HepG2 (cell line): ENCODE measurements at regions not wholly inside any gene's neighbourhood (a gene's known extent, or its start where the extent isn't known, plus 50 kb on each side); places are given as distances from the start of the nearest gene placed in this dataset.

ENCODE experiments used
- ATAC-seq: fragments of 200-7000 bp; cut with Tn5 transposase; 3 replicates; pipeline ENCODE4 v1.9.1; 2020; ENCODE audit warnings: mild to moderate bottlenecking, moderate library complexity
- BruUV-seq: library from RNA; stranded (reverse); fragments of 400-500 nt; replicated peaks from 2 replicates; lab custom pipeline; 2021; lab: Mats Ljungman, UMichigan
- CTCF ChIA-PET: fragments of 300-600 bp; formaldehyde crosslinking; extraction: SDS; loops from one replicate; lab custom pipeline; 2021; ENCODE audit warnings: low total read pairs, inconsistent platforms, low intra/inter-chr PET ratio; lab: Yijun Ruan, JAX
- POLR2A ChIA-PET: fragments of 350-600 bp; sonication (Branson Sonifier 250); formaldehyde crosslinking; loops from one replicate; lab custom pipeline; 2020; ENCODE audit warnings: antibody characterized with exemption, inconsistent platforms; lab: Yijun Ruan, JAX
- DNase-seq: peaks from one replicate; pipeline ENCODE4 v3.0.0-alpha.2; 2015; ENCODE audit warnings: low spot score
- FAIRE-seq: peaks from 3 replicates; lab custom pipeline; 2011; peaks lifted over from hg19 to GRCh38; lab: Jason Lieb, UNC
- H2AFZ ChIP-seq: one replicate; pipeline ENCODE4 v1.6.1; 2011; ENCODE audit warnings: low read length, inconsistent platforms
- H3K27ac ChIP-seq: fragments of 300-600 bp; 3 replicates; pipeline ENCODE4 v1.8.0; 2011; ENCODE audit warnings: mixed run types, mild to moderate bottlenecking, mixed read lengths, low read length, inconsistent platforms; ENCODE audit not compliant: insufficient read depth; ENCODE audit errors: extremely low read length
- H3K27me3 ChIP-seq, 2 experiments: fragments of 200-600 bp in 1 of 2; 2 replicates in 1 of 2; 3 replicates in 1 of 2; pipeline versions ENCODE4 v1.6.0 to v1.8.0; 2011; ENCODE audit warnings: low read length in 2 of 2, mild to moderate bottlenecking in 2 of 2, moderate library complexity in 2 of 2, inconsistent platforms in 1 of 2; ENCODE audit not compliant: insufficient read depth in 2 of 2, control insufficient read depth in 1 of 2
- H3K36me3 ChIP-seq, 2 experiments: fragments of 200-600 bp in 1 of 2; replicated peaks in 1 of 2; 2 replicates in 1 of 2; 3 replicates in 1 of 2; pipeline versions ENCODE4 v1.5.1 to v1.8.0; 2011; ENCODE audit warnings: low read length in 2 of 2, inconsistent platforms in 1 of 2; ENCODE audit not compliant: insufficient read depth in 2 of 2, control insufficient read depth in 1 of 2
- H3K4me1 ChIP-seq: 2 replicates; pipeline ENCODE4 v1.5.1; 2012; ENCODE audit warnings: low read length, inconsistent platforms; ENCODE audit not compliant: insufficient read depth
- H3K4me2 ChIP-seq: 2 replicates; pipeline ENCODE4 v1.6.0; 2011; ENCODE audit warnings: low read depth, low read length, inconsistent platforms
- H3K4me3 ChIP-seq, 3 experiments: fragments of 200-600 bp in 1 of 3; sonication (generic), shearing (Covaris generic) in 1 of 3; replicated peaks in 1 of 3; 2 replicates each; pipeline ENCODE4 v1.5.1; 2011 to 2016; ENCODE audit warnings: low read length in 3 of 3, inconsistent platforms in 2 of 3, low read depth in 2 of 3, mild to moderate bottlenecking in 2 of 3, control low read depth in 1 of 3, mixed read lengths in 1 of 3; ENCODE audit not compliant: insufficient read depth in 1 of 3
- H3K79me2 ChIP-seq: one replicate; pipeline ENCODE4 v1.6.1; 2011; ENCODE audit warnings: low read length, inconsistent platforms; ENCODE audit not compliant: insufficient read depth
- H3K9ac ChIP-seq: 2 replicates; pipeline ENCODE4 v1.6.0; 2011; ENCODE audit warnings: mild to moderate bottlenecking, low read depth, low read length, inconsistent platforms; ENCODE audit not compliant: insufficient read depth
- H3K9me3 ChIP-seq: 2 replicates; pipeline ENCODE4 v1.5.1; 2012; ENCODE audit warnings: mild to moderate bottlenecking, low read length
- H4K20me1 ChIP-seq: 2 replicates; pipeline ENCODE4 v1.6.0; 2011; ENCODE audit warnings: inconsistent platforms, mild to moderate bottlenecking, low read length, moderate library complexity; ENCODE audit not compliant: insufficient read depth
- ARNT ChIP-seq: fragments of 450-650 bp; IDR thresholded peaks from 2 replicates; pipeline ENCODE4 v1.6.1; 2017
- ELF1 ChIP-seq: sonication (generic); formaldehyde crosslinking; IDR thresholded peaks from 2 replicates; pipeline ENCODE4 v1.4.0; 2020; ENCODE audit warnings: missing genetic modification reagents
- FOXK2 ChIP-seq: fragments of 450-650 bp; IDR thresholded peaks from 2 replicates; pipeline ENCODE4 v1.6.1; 2016
- HMGA1 ChIP-seq: sonication (generic); formaldehyde crosslinking; conservative IDR thresholded peaks from 2 replicates; pipeline ENCODE4 v1.4.0; 2020; ENCODE audit warnings: missing genetic modification reagents
- HOMEZ ChIP-seq: IDR thresholded peaks from 2 replicates; pipeline ENCODE4 v1.6.1; 2016; ENCODE audit warnings: low read depth
- MYNN ChIP-seq: sonication (generic); formaldehyde crosslinking; IDR thresholded peaks from 2 replicates; pipeline ENCODE4 v1.4.0; 2020; ENCODE audit warnings: mild to moderate bottlenecking, low read depth, missing genetic modification reagents
- NONO ChIP-seq, 2 experiments: fragments of 450-650 bp in 1 of 2; sonication (generic) in 1 of 2; formaldehyde crosslinking in 1 of 2; IDR thresholded peaks in 1 of 2; conservative IDR thresholded peaks in 1 of 2; 2 replicates each; pipeline versions ENCODE4 v1.6.1 to v1.8.0; 2017 to 2022; ENCODE audit warnings: mild to moderate bottlenecking in 1 of 2, missing genetic modification reagents in 1 of 2, moderate library complexity in 1 of 2
- SALL1 ChIP-seq: sonication (generic); formaldehyde crosslinking; IDR thresholded peaks from 2 replicates; pipeline ENCODE4 v1.8.0; 2022; ENCODE audit warnings: mild to moderate bottlenecking, missing genetic modification reagents
- TAF15 ChIP-seq: fragments of 200-400 bp; formaldehyde crosslinking; IDR thresholded peaks from one replicate; pipeline ENCODE4 v1.6.1; 2018; ENCODE audit warnings: mild to moderate bottlenecking, low read depth, low read length; ENCODE audit not compliant: poor library complexity, severe bottlenecking
- TBP ChIP-seq: sonication (generic); formaldehyde crosslinking; IDR thresholded peaks from 2 replicates; pipeline ENCODE4 v1.5.0; 2020; ENCODE audit warnings: missing genetic modification reagents
- ZNF614 ChIP-seq: IDR thresholded peaks from 2 replicates; pipeline ENCODE4 v1.6.1; 2018; ENCODE audit warnings: missing biosample characterization, missing genetic modification reagents, inconsistent platforms, borderline replicate concordance
- ZNF75D ChIP-seq: sonication (generic); formaldehyde crosslinking; IDR thresholded peaks from 2 replicates; pipeline ENCODE4 v1.8.1; 2023; ENCODE audit warnings: missing genetic modification reagents, mild to moderate bottlenecking, borderline replicate concordance
- ZNF766 ChIP-seq: sonication (generic); formaldehyde crosslinking; IDR thresholded peaks from 2 replicates; pipeline ENCODE4 v1.5.0; 2020; ENCODE audit warnings: missing genetic modification reagents, borderline replicate concordance
- ZNF775 ChIP-seq: sonication (generic); formaldehyde crosslinking; IDR thresholded peaks from 2 replicates; pipeline ENCODE4 v1.4.0; 2020; ENCODE audit warnings: missing genetic modification reagents, mild to moderate bottlenecking, moderate library complexity, borderline replicate concordance
- in situ Hi-C: cut with HindIII; loops from 2 replicates; pipeline ENCODE4 v1.10.0; 2017; ENCODE audit warnings: low pct_unique_long_range_greater_than_20kb; ENCODE audit not compliant: extremely low pct_ligation_motif_present
- intact Hi-C: fragments of 100-400 bp; cut with micrococcal nuclease; formaldehyde crosslinking; loops from one replicate; pipeline ENCODE4 v1.10.0; 2022; ENCODE audit not compliant: unreplicated experiment
- TF ChIP-seq, protein P1 (sequence below): sonication (generic); formaldehyde crosslinking; IDR thresholded peaks from 2 replicates; pipeline ENCODE4 v1.5.0; 2020; ENCODE audit warnings: missing genetic modification reagents
- TF ChIP-seq, protein P2 (sequence below): sonication (generic); formaldehyde crosslinking; IDR thresholded peaks from 2 replicates; pipeline ENCODE4 v1.4.0; 2020; ENCODE audit warnings: missing genetic modification reagents, low read depth, mild to moderate bottlenecking, borderline replicate concordance
- TF ChIP-seq, protein P3 (sequence below): IDR thresholded peaks from 2 replicates; pipeline ENCODE4 v1.6.1; 2016; ENCODE audit warnings: low read depth, control low read depth

GRCh38 chr10:4723860-4724259 is 102.1 kb upstream of the AKR1E2 start:
- TF ChIP-seq SALL1: no peak
- TF ChIP-seq HOMEZ: no peak
- no peak for TF ChIP-seq ZNF614 (CRISPR knock-in tag)
- TF ChIP-seq, protein P1, sequence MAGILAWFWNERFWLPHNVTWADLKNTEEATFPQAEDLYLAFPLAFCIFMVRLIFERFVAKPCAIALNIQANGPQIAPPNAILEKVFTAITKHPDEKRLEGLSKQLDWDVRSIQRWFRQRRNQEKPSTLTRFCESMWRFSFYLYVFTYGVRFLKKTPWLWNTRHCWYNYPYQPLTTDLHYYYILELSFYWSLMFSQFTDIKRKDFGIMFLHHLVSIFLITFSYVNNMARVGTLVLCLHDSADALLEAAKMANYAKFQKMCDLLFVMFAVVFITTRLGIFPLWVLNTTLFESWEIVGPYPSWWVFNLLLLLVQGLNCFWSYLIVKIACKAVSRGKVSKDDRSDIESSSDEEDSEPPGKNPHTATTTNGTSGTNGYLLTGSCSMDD (CRISPR knock-in tag): no peak
- TF ChIP-seq MYNN (CRISPR knock-in tag): no peak
- TF ChIP-seq NONO (IDR thresholded peaks at IDR 0.05): no peak
- TF ChIP-seq NONO (CRISPR knock-in tag; conservative IDR thresholded peaks at IDR 0.05): no peak
- TF ChIP-seq HMGA1: no peak
- no peak for TF ChIP-seq TAF15
- TF ChIP-seq, protein P2, sequence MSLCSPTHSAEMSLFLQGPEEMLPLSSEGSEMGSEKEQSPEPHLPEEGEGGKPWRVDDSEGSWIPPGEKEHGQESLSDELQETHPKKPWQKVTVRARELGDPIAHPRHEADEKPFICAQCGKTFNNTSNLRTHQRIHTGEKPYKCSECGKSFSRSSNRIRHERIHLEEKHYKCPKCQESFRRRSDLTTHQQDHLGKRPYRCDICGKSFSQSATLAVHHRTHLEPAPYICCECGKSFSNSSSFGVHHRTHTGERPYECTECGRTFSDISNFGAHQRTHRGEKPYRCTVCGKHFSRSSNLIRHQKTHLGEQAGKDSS (CRISPR knock-in tag): no peak
- TF ChIP-seq, protein P3, sequence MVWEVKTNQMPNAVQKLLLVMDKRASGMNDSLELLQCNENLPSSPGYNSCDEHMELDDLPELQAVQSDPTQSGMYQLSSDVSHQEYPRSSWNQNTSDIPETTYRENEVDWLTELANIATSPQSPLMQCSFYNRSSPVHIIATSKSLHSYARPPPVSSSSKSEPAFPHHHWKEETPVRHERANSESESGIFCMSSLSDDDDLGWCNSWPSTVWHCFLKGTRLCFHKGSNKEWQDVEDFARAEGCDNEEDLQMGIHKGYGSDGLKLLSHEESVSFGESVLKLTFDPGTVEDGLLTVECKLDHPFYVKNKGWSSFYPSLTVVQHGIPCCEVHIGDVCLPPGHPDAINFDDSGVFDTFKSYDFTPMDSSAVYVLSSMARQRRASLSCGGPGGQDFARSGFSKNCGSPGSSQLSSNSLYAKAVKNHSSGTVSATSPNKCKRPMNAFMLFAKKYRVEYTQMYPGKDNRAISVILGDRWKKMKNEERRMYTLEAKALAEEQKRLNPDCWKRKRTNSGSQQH: no peak
- no peak for TF ChIP-seq ZNF766 (CRISPR knock-in tag)
- no peak for TF ChIP-seq ARNT
- TF ChIP-seq ZNF75D (CRISPR knock-in tag): no peak
- TF ChIP-seq ELF1: no peak
- no peak for TF ChIP-seq TBP
- no peak for TF ChIP-seq ZNF775 (CRISPR knock-in tag)
- no peak for TF ChIP-seq FOXK2
- ATAC-seq (no peak), FAIRE-seq (no peak), DNase-seq (no peak)
- peaks cover 9% of the 10 kb centered on the region for H3K4me1 ChIP-seq
- ChIA-PET POLR2A (interaction anchor here (1.5 kb wide), 1 partner anchor 10 kb away, joined by 3 read pairs; no protein-coding TSS in a partner anchor), CTCF (no interaction called here)
- H3K79me2 ChIP-seq: no peaks in the 10 kb centered on the region
- H3K27ac ChIP-seq: no peak overlapping the region
- BruUV-seq: no TSS peak
- no peak overlapping the region for H2AFZ ChIP-seq
- no peaks in the 10 kb centered on the region for H3K27me3 ChIP-seq
- H3K4me2 ChIP-seq: no peak overlapping the region
- H3K4me3 ChIP-seq: no peak overlapping the region
- intact Hi-C loops: no loop called here
- in situ Hi-C loops: no loop called here
- no peak overlapping the region for H3K9ac ChIP-seq
- H3K9me3 ChIP-seq: 0 out of 2 replicates have a peak, but pooled peaks cover 3% of the 10 kb centered on the region
- H3K36me3 ChIP-seq: no peaks in the 10 kb centered on the region
- no peaks in the 10 kb centered on the region for H4K20me1 ChIP-seq
